GM19438 (cell line): ENCODE measurements at regions not wholly inside any gene's neighbourhood (a gene's known extent, or its start where the extent isn't known, plus 50 kb on each side); places are given as distances from the start of the nearest gene placed in this dataset.
"Not testable (repeated sequence)": the region's sequence is repeated elsewhere in the genome, so short reads cannot be mapped to it uniquely, and the experiment has no call there.

ENCODE experiments used
- ATAC-seq: cut with Tn5 transposase; IDR thresholded peaks from one replicate; pipeline ENCODE4 v1.9.1; 2021; ENCODE audit warnings: low read depth; ENCODE audit not compliant: unreplicated experiment

DNA sequence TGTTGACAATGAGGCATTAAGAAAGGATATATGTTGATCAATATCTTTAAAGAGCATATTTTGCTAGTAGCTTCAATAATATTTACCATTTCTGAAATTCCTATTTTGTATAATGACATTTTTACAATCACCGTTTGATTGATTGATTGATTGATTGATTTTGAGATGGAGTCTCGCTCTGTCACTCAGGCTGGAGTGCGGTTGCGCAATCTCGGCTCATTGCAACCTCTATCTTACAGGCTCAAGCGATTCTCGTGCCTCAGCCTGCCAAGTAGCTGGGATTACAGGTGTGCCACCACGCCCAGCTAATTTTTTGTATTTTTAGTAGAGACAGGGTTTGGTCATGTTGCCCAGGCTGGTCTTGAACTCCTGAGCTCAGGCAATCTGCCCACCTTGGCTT is 150.9 kb upstream of the TEX13D start:
- not testable (repeated sequence) for ATAC-seq

DNA sequence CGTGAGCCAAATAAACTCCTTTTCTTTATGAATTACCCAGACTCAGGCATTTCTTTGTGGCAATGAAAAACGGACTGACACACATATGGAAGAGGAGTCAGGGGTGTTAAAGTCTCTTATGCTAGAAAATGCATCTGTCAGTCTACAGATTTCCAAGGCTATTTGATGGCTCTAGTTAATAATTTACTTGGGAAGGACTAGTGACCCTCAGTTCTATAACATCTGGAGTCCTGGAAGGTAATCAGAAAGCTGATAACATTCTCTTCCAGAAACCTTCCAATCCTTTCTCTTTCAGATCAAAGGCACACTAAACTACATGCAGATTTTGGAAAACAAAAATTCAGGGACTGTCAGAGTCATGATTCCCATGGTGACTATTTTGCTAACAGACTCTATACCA is 142.0 kb upstream of the TEX13D start:
- ATAC-seq = no peak

DNA sequence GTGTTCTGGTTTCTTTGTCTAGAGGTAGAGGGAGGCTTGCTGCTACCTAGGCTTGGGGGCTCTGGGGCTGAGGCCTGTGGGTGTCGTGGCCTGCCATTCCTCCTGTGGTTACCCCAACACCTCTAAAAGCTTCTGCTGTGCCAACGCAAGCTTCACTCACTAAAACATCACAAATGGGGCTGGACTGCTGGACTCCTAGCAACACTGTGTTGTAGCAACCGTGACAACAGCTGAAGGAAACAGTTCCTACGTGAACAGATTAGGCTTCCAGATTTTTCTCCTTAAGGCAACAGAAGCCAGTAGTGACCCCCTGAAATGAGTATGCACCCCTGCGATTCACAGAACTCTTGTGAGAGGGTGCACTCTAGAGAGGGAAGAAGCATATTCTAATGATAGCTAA is 138.3 kb upstream of the TEX13D start:
- ATAC-seq = no peak

DNA sequence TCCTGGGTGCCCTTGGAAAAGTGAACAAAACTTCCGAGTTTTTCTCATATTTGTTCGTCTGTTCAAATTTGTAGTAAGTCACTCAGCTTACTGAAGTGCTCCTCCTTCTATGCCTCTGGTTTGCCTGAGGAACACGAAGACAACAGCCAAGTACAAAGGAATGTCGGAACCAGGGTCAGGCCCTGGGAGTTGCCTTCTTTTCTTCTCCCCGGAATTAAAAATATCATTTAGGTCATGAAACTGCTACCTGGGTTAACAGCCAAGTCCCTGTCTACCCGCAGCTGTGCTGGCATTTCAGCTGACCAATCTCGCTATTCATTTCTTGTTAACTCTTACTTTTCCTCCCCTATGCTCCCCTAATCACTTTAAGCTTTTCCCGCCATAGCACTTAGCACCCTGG is 137.6 kb upstream of the TEX13D start:
- no peak for ATAC-seq

DNA sequence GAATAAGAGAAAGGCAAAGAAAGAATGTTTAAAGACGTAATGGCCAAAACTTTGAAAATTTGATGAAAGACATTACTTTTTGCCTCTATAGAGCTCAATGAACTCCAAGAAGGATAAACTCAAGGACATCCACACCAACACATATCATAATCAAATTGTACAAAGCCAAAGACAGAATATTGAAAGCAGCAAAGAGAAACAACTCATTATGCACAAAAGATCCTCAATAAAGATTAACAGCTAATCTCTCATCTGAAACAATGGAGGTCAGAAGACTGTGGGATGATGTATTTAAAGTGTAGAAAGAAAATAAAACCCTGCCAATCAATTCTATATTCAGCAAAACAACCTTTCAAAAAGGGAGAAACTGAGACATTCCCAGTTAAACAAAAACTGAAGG is 129.1 kb upstream of the TEX13D start:
- ATAC-seq = no peak

DNA sequence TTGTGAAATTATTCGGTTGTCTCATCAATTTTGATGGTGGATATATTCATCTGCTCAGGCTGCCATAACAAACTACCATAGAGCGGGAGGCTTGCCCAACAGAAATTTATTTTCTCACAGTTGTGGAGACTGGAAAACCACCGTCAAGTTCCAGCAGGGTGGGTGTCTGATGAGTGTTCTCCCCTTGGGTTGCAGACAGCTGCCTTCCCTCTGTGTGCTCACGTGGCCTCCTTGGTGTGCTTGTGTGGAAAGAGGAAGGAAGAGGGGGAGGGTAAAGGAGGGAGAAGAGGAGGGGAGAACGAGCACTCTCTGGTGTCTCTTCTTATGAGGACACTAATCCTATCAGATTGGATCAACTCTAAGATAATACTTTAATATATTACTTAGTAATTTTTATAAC is 123.8 kb upstream of the TEX13D start:
- ATAC-seq = no peak

DNA sequence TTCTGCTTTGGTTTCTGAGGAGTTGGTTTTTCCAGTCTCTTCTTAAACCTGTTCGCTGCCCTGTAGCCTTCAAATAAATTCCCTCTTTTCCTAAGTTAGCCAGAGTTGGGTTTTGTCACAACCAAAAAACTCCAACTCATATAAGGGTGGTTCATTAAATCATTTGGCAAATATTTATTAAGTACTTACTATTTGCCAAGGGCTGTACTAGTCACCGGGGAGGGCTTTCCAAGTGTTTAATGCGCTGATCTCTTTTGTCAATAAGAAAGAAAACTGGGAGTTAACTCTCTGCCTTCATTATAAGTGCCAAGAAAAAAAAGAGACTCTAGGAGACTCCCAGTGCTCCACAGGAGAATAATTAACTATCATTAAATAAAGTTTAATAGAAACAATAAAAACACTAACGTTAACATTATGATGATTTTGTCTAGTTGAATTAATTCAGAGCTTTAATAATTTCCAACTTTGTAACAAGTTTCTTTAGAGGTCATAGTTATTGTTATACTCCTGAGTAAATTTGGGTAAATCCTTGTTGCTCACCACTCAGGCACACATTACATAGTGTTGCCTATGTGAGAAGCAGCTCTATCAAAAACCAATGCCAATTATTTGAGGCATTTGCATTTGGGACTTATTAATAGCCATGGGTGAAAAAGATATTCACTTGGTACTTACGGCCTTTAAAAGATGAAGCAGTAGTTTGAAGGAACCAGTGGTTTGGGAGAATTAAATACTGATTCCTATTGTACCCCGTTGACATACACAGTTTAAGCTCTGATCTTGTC is 122.5 kb upstream of the TEX13D start:
- ATAC-seq = no peak

DNA sequence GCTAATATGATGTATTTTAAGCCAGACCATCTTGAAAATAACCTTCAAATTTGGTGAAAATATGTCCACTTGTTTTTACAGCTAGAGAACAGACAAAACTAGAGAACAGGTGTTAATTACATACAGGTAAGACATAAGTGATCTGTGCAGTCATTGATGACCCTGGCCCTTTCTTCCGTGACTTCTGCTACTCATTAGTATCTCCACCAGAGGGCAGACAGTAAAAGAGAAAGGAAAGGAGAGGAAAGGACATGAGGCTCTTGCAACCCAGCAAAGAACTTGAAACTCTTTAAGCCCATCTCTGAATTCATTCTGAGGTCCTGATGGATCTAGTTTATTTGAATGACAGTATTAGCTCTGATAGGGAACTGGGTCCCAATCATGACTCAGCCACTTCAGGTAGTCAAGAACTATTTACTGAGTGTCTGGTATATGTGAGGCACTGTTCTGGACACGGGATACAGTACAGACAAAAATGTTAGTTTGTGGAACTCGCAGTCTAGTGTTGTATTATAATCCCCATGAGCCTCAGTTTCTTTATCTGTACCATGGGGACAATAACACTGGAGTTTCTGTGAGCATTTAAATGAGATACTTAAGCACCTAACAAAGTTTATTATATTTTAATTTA is 121.0 kb upstream of the TEX13D start:
- ATAC-seq = peak; percentile 80

DNA sequence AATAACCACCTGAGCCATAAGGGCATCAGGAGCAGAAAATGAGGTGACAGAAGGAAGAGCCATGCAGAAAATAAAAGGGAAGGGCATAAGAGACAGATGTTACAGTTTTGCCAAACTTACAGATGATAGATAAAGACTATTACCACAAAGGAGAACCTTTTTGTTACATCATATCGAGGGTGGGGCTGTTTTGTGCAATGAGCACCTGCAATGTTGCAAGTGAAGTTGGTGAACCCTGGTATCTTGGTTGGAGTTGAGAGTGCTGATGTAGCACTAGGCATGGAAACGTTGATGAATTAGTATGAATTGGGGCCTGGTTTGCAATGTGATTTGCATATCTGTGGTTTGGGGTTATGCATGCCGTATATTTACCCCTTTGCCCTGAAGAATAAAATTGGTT is 119.8 kb upstream of the TEX13D start:
- no peak for ATAC-seq

DNA sequence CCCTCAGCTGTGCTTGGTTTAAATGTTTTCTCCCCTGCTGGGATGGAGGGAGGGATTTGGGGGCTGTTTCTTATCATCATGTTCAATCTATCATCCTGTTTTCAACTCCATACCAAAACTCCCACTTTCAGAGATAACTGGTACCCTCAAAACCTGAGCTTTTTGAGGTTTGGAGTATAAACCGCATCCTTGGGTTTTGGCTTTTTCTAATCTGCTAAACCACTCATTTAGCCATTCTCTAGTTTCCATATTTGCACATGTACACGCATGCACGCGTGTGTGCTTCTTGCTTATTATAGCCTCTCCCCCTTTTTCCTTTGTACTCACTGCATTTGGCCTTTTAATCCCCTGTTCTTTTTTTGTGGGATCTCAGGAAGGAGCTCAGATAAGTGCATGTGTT is 116.7 kb upstream of the TEX13D start:
- ATAC-seq = no peak

DNA sequence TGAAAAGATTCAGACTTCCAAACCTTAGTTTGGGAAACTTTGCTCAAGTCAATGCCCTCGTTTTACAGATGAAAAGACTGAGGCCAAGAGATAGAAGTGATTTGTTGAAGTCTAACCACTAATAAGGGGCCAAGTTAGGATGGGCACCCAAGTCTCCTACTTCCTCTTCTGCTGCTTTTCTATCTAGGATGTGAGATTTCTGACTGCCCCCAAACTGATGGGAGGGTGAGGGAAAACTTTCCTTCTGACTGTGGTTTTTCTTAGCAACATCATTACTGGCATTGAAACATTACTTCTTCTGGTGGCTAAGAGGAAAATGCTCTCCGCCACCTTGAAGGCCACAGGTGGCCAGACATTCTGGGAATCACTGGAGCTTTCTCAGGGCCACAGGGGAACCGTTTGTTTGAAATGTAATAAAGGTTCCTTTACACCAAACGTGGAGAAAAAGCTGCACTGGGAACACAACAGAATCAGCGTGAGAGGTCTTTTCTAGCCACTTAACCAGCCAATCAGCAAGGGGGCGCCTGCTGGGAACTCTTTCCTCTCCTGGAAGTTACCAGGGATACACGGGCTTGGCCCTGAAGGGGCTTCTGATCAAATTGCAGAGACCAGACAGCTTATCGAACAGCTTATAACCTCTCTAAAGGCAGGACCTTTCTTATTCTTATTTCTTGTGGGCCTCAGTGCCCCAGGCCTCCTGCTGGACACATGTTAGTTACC is 115.9 kb upstream of the TEX13D start:
- ATAC-seq = no peak

DNA sequence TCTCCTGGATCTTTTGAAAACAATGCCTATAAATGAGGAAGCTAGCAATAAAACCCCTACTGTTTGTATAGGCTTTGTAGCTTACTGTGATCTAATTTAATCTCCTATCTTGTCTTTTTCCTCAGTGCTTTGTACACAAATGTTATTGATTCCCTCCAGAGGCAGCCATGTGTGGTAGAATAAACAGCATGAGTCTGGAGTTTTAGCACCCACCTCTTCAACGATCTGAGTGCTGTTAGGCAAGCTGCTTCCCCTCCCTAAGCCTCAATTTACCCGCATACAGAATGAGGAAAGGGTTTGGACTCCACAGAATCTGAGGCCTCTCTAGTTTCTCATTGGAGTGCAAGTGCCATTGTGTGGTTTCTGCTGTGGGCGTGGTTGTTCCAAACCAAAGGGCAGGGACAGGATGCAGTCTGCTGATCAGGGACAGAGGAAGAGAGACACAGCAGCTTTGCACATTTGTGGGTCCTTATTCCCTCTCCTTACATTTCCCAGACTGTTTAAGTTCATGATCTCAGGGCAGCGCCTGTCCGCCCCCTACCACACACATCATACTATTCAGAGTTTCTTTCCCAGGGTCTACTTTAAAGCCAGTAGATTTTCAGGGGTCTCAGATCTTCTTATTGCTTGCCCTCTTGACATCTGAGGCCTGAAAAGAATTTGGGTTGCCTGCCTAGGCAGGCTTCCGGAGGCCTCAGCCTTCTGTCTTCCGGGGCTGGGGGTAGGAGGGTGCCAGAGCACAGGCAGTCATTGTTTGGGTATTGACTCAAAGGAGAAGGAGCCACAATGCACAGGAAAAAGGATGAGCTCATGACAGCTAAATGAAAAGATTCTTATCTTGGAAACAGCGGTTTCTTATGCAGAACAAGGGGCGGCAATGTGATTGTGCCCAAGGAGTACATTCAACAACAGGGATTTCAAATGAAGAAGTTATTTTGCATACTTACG is 114.9 kb upstream of the TEX13D start:
- ATAC-seq = peak; percentile 82

DNA sequence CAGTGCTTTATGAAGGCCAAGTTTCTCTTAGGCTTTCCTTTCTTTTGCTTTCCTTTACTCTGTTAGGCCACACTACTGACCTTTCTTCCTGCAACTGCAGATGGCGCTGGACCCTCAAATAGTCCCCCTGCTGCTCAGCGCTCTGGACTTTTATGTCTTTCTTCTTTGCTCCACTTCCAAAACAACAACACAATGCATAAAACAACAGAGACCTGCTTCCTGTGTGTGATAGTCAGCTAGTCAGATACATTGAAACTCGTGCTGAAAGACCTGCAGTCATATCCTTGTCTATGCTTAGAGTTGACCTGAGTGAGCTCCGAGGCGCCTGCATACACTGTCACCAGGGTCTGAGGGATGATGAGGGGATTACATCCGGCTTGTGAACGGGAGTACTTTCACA is 108.9 kb upstream of the TEX13D start:
- ATAC-seq = no peak

DNA sequence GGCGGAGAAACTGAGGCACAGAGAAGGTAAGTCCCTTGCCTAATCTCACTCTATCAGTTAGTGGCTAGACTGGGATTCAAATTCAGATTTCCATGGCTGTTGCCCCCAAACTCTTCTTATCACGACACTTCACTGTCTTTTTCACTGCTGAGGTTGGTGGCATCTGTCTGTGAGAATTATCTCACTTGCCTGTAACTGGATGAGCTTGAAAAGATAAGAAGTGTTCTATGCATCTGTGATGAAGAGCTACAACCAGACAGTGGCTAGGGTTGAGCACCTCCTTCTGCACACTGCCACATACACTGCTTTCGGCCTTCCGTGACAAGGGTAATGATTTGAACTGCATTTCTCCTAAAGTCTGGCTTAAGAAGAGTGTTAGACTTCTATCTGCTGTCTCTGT is 107.9 kb upstream of the TEX13D start:
- no peak for ATAC-seq

DNA sequence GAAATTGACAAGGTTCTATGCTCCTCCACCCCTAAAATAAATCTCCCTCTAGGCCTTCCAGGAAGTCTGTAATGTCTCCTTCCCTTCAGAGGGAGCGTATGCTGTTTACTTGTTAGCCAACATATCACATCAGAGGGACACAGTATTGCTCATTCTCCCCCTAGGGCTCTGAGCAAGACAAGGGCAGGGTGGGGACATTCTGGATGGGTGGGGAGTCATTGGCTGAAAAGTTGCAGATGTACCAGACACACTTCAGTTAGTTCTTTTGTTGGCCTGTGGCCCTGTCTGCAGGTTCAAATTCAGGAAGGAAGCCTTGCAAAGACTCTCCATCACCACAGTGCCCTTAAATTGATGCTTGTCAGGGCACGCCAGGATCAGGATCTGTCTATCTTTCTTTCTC is 106.3 kb upstream of the TEX13D start:
- ATAC-seq = no peak

DNA sequence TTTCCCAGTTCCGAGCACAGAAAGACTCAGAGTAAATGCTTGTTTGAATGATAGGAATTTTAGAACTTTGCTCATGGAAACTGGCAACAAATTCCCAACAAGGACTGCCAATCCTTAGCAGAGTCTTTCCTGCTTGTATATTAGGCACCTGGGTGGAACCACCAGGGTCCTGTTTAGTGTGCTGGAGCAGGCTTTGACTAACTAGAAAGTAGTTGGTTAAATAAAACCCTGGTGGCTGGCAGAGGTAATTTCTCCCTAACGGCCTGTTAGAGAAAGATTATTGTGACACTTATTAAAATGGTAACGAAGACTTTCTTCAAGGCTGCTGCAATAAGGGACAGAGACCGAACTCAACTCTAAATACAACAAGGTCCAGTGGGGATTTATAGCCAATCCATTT is 103.6 kb upstream of the TEX13D start:
- ATAC-seq = no peak

DNA sequence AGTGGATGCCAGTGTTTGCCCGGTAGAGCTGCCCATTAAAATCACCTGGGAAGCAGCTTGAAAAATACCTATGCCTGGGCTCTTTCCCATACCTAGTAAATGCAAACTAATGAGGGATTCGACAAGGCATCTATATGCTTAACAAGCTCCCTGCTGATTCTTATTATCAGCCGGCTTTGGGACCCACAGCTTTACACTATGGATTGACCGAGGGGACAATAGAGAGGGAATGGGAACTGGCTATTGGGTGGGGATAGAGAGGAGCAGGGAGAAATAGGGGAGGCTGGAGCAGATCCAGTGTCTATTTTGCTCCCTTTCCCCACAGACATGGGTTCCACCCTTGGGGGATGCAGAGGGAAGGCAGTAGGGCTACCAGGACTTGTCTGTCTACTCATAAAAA is 103.1 kb upstream of the TEX13D start:
- ATAC-seq = no peak

DNA sequence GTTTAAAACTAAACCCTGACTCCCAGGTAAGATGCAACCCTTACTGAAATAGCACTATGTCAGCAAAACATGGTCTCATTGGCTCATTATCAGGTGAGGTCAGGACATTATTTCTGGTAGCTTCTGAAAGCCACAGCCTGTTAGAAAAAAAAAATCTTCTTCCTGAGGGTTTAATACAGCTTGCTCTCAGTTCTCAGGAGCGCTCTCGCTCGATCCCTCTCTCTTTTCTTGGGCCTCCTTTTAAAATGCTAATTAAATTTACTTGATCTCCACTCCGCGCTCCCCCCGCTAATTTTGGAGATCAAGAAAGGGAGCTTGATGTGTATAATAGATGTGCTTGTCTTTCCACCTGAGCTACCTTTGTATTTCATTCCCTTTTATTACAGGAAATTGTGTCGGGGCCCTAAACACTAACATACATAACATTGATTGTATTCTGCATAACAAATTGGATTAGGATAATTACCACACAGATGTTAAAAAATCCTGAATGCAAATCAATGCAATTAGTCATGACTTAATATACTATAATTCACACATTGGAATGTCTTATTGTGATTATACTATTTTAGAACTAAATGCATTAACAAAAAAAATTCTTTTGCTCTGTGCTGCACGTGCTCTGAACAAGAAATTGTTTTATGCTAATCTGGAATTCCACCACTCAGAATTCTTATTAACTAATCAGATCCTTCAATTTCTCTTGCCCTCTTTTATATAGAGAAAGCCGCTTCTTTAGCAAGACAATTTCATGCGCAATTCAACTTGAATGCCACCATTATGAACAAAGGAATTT is 101.6 kb upstream of the TEX13D start:
- ATAC-seq = no peak

DNA sequence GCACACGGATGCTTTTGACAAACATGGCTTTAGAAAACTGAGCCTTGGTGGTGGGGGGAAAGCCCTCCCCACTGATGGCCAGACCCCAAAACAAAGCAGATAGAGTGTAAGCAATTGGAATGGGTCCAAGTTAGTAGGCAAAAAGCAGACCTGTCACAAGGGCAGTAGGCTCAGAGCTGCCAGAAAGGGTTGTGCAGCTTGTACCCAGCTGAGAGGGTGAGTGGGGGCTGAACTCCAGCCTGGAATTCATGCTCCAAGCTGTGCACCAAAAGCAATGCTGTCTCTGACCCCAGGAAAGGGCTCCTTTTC is 101.1 kb upstream of the TEX13D start:
- ATAC-seq = no peak

DNA sequence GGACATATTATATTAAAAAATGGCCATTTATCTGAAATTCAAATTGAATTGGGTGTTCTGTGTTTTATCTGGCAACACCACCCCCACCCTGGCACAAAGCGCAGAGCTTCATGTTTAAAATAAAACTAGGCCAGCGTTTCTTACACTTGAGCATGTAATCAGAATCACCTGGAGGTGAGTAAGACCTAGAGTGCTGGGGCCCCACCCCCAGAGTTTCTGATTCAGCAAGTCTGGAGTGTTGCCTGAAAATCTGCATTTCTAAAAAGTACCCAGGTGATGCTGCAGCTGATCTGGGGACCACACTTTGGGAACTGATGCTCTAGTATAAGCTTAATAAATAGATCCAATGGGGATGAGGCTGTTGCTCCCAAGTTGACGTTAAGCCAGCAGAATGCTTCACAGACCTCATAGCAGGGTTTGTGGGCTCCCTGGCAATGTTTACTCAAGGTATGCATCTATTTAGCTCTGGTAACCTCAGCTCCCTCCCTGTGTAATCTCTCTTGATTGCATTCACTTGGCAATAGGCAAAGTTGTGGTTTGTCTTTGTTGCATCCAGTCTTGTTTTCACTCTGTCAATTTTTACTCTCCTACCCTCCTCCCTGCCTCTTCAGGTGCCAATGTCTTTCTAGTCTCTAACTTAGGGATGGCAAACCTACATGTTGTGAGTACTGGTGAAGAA is 99.8 kb upstream of the TEX13D start:
- ATAC-seq = peak; percentile 76
